ENCODE measurements at regions not wholly inside any gene's neighbourhood (a gene's known extent, or its start where the extent isn't known, plus 50 kb on each side); places are given as distances from the start of the nearest gene placed in this dataset.

DNA sequence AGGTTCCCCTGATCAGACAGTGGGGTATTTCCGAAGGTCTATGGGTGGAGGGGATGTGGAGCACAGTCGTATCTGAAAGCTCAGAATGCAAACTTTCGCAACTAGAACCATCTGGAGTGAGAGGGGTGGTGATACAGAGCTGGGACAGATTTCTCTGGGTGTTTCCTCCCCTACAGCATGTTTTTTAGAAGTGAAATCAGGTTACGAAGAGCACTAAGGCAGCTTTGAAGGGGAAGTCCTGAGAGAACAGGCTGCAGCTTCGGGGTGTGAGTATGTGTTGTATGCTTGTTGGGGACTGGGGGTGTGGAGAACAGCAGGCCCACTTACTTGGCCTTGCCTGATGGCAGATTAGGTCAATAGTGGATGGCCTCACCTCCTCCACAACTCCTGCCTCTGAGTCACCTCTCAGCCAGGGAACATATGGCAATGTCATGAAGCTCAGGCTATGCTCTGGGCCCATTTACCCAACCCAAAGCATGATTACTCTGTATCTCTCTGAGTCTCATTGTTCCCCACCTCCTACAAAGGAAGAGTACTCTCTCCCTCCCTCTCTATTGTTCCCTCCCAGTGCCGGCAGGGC lies 107.2 kb upstream of the RASGRP1 start:
- Histone ChIP-seq H3K79me2 (ENCODE audit: insufficient read depth, low read depth, low read length) (no peaks in the 10 kb centered on the region), H4K20me1 (ENCODE audit: insufficient read depth, low read length) (no peaks in the 10 kb centered on the region), H3K9me2 (ENCODE audit: insufficient read depth, low read length) (no peaks in the 10 kb centered on the region), H3K4me1 (ENCODE audit: insufficient read depth, low read length, poor library complexity, severe bottlenecking) (peaks cover 87% of the 10 kb centered on the region), H3K4me2 (ENCODE audit: low read length) (peak overlapping the region; percentile 73), H3K9me3 (ENCODE audit: low read length) (no peaks in the 10 kb centered on the region), H3K4me3 (ENCODE audit: low read depth, low read length, poor library complexity, severe bottlenecking) (no peak overlapping the region), H2AFZ (ENCODE audit: low read length) (peak overlapping the region; percentile 90), H3K27ac (ENCODE audit: low read depth, low read length, poor library complexity, severe bottlenecking) (peak overlapping the region; percentile 69), H3K36me3 (ENCODE audit: insufficient read depth, low read length) (no peaks in the 10 kb centered on the region)
- CTCF ChIA-PET (ENCODE audit: unreplicated experiment) = interaction anchor here (1.4 to 2.6 kb wide), 2 partner anchors 11 to 108 kb away, joined by 4 to 13 read pairs; no protein-coding TSS in a partner anchor
- intact Hi-C loops (cut with micrococcal nuclease; ENCODE audit: unreplicated experiment) = loop anchor here (1.0 to 5.0 kb wide), 2 partner anchors 20 to 219 kb away; partner anchors contain the start of gene FAM98B
- TF ChIP-seq EZH2phosphoT487 (IDR thresholded peaks at IDR 0.05; ENCODE audit: borderline replicate concordance, low read depth, low read length) = no peak
- no peak for TF ChIP-seq CTCF (conservative IDR thresholded peaks at IDR 0.05; ENCODE audit: low read length)
- no TSS peak for BruUV-seq (replicated peaks)
- POLR2A ChIA-PET = interaction anchor here (1.2 to 4.0 kb wide), 5 partner anchors 9 to 157 kb away, joined by 3 to 25 read pairs (median 4); no protein-coding TSS in a partner anchor
- peak; percentile 27 for DNase-seq (ENCODE audit: low spot score)

GRCh38 chr15:38672273-38672672 lies 107.7 kb upstream of the RASGRP1 start:
- DNase-seq (ENCODE audit: low spot score) = no peak
- intact Hi-C loops (cut with micrococcal nuclease; ENCODE audit: unreplicated experiment) = loop anchor here (1.0 to 5.0 kb wide), 2 partner anchors 21 to 220 kb away; partner anchors contain the start of gene FAM98B
- no TSS peak for BruUV-seq (replicated peaks)
- TF ChIP-seq CTCF (conservative IDR thresholded peaks at IDR 0.05; ENCODE audit: low read length) = no peak
- no peak for TF ChIP-seq EZH2phosphoT487 (IDR thresholded peaks at IDR 0.05; ENCODE audit: borderline replicate concordance, low read depth, low read length)
- Histone ChIP-seq H3K4me1 (ENCODE audit: insufficient read depth, low read length, poor library complexity, severe bottlenecking) (peaks cover 82% of the 10 kb centered on the region), H2AFZ (ENCODE audit: low read length) (peak overlapping the region; percentile 90), H3K36me3 (ENCODE audit: insufficient read depth, low read length) (no peaks in the 10 kb centered on the region), H3K9me3 (ENCODE audit: low read length) (no peaks in the 10 kb centered on the region), H3K79me2 (ENCODE audit: insufficient read depth, low read depth, low read length) (no peaks in the 10 kb centered on the region), H3K4me3 (ENCODE audit: low read depth, low read length, poor library complexity, severe bottlenecking) (peak overlapping the region; percentile 35), H3K27ac (ENCODE audit: low read depth, low read length, poor library complexity, severe bottlenecking) (peak overlapping the region; percentile 69), H3K9me2 (ENCODE audit: insufficient read depth, low read length) (no peaks in the 10 kb centered on the region), H4K20me1 (ENCODE audit: insufficient read depth, low read length) (no peaks in the 10 kb centered on the region), H3K4me2 (ENCODE audit: low read length) (peak overlapping the region; percentile 73)
- ChIA-PET CTCF (ENCODE audit: unreplicated experiment) (interaction anchor here (1.4 to 2.6 kb wide), 3 partner anchors 11 to 232 kb away, joined by 4 to 13 read pairs (median 4); no protein-coding TSS in a partner anchor), POLR2A (interaction anchor here (0.6 to 4.3 kb wide), 11 partner anchors 8 to 219 kb away, joined by 3 to 37 read pairs (median 5); partner anchors contain the start of genes FAM98B and RASGRP1)

Data from OCI-LY7 (cell line).